ENCODE measurements at regions not wholly inside any gene's neighbourhood (a gene's known extent, or its start where the extent isn't known, plus 50 kb on each side); places are given as distances from the start of the nearest gene placed in this dataset.

GRCh38 chr11:91798240-91798639 lies 426.4 kb upstream of the FAT3 start:
- TF ChIP-seq TAF1 (IDR thresholded peaks at IDR 0.05; ENCODE audit: borderline replicate concordance, insufficient read depth, low read length) (no peak), SIN3A (IDR thresholded peaks at IDR 0.05; ENCODE audit: borderline replicate concordance, insufficient read depth, low read length) (no peak), FOXP2 (optimal IDR thresholded peaks at IDR 0.05; ENCODE audit: borderline replicate concordance, extremely low read depth, extremely low read length, insufficient read depth) (no peak), POLR2AphosphoS5 (IDR thresholded peaks at IDR 0.05; ENCODE audit: low read depth, low read length) (no peak)
- TF ChIP-seq, protein P1, sequence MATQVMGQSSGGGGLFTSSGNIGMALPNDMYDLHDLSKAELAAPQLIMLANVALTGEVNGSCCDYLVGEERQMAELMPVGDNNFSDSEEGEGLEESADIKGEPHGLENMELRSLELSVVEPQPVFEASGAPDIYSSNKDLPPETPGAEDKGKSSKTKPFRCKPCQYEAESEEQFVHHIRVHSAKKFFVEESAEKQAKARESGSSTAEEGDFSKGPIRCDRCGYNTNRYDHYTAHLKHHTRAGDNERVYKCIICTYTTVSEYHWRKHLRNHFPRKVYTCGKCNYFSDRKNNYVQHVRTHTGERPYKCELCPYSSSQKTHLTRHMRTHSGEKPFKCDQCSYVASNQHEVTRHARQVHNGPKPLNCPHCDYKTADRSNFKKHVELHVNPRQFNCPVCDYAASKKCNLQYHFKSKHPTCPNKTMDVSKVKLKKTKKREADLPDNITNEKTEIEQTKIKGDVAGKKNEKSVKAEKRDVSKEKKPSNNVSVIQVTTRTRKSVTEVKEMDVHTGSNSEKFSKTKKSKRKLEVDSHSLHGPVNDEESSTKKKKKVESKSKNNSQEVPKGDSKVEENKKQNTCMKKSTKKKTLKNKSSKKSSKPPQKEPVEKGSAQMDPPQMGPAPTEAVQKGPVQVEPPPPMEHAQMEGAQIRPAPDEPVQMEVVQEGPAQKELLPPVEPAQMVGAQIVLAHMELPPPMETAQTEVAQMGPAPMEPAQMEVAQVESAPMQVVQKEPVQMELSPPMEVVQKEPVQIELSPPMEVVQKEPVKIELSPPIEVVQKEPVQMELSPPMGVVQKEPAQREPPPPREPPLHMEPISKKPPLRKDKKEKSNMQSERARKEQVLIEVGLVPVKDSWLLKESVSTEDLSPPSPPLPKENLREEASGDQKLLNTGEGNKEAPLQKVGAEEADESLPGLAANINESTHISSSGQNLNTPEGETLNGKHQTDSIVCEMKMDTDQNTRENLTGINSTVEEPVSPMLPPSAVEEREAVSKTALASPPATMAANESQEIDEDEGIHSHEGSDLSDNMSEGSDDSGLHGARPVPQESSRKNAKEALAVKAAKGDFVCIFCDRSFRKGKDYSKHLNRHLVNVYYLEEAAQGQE (IDR thresholded peaks at IDR 0.05; ENCODE audit: insufficient read depth in 1 of 2, low read depth in 2 of 2, low read length in 2 of 2): no peak

DNA sequence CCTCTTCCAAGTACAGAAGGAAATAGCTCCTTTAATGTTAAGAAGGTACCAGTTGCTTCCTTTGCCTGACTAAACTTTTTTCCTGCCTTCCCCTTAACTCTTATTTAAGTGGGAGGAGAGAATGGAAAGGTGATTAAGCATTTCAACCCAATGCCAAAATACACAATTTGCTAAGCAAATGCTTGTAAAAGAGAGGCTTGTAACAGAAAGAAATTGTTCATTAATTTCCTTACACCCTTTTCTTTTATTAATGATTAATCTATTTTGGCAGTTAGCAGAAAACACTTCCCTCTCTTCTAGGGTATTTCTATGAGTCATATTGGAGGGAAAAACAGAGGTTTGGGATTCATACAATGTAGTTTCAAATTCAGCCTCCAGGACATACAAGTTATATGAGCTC lies 427.6 kb upstream of the FAT3 start:
- TF ChIP-seq, protein P1 (IDR thresholded peaks at IDR 0.05; ENCODE audit: insufficient read depth in 1 of 2, low read depth in 2 of 2, low read length in 2 of 2): no peak
- TF ChIP-seq SIN3A (IDR thresholded peaks at IDR 0.05; ENCODE audit: borderline replicate concordance, insufficient read depth, low read length): no peak

GRCh38 chr11:91795139-91795887 lies 429.3 kb upstream of the FAT3 start:
- TF ChIP-seq FOXP2 (optimal IDR thresholded peaks at IDR 0.05; ENCODE audit: borderline replicate concordance, extremely low read depth, extremely low read length, insufficient read depth): no peak
- no peak for TF ChIP-seq POLR2AphosphoS5 (IDR thresholded peaks at IDR 0.05; ENCODE audit: low read depth, low read length)
- TF ChIP-seq TAF1 (IDR thresholded peaks at IDR 0.05; ENCODE audit: borderline replicate concordance, insufficient read depth, low read length): no peak
- no peak for TF ChIP-seq SIN3A (IDR thresholded peaks at IDR 0.05; ENCODE audit: borderline replicate concordance, insufficient read depth, low read length)
- TF ChIP-seq, protein P1 (IDR thresholded peaks at IDR 0.05; ENCODE audit: insufficient read depth in 1 of 2, low read depth in 2 of 2, low read length in 2 of 2): no peak

GRCh38 chr11:91794146-91794545 lies 430.5 kb upstream of the FAT3 start:
- TF ChIP-seq FOXP2 (optimal IDR thresholded peaks at IDR 0.05; ENCODE audit: borderline replicate concordance, extremely low read depth, extremely low read length, insufficient read depth) (no peak), SIN3A (IDR thresholded peaks at IDR 0.05; ENCODE audit: borderline replicate concordance, insufficient read depth, low read length) (no peak), POLR2AphosphoS5 (IDR thresholded peaks at IDR 0.05; ENCODE audit: low read depth, low read length) (no peak)

- TF ChIP-seq SIN3A (IDR thresholded peaks at IDR 0.05; ENCODE audit: borderline replicate concordance, insufficient read depth, low read length) (peak; percentile 50; the same call in 1 of the 2 replicates), TAF1 (IDR thresholded peaks at IDR 0.05; ENCODE audit: borderline replicate concordance, insufficient read depth, low read length) (no peak), POLR2AphosphoS5 (IDR thresholded peaks at IDR 0.05; ENCODE audit: low read depth, low read length) (no peak), FOXP2 (optimal IDR thresholded peaks at IDR 0.05; ENCODE audit: borderline replicate concordance, extremely low read depth, extremely low read length, insufficient read depth) (no peak)
- TF ChIP-seq, protein P1 (IDR thresholded peaks at IDR 0.05; ENCODE audit: insufficient read depth in 1 of 2, low read depth in 2 of 2, low read length in 2 of 2): no peak
Observed at GRCh38 chr11:91792779-91793262, 431.8 kb upstream of the FAT3 start.
